K562 (cell line): ENCODE measurements at regions not wholly inside any gene's neighbourhood (a gene's known extent, or its start where the extent isn't known, plus 50 kb on each side); places are given as distances from the start of the nearest gene placed in this dataset.

ENCODE experiments used
- BACH1 ChIP-seq: fragments of 200-800 bp; sonication (Bioruptor generic); IDR thresholded peaks from 2 replicates; pipeline ENCODE4 v1.6.1; 2016; ENCODE audit warnings: missing genetic modification characterization, missing compliant biosample characterization
- BCLAF1 ChIP-seq, 2 experiments: fragments of 450-650 bp in 1 of 2; IDR thresholded peaks; 2 replicates each; pipeline ENCODE4 v1.6.1; 2011 to 2017; ENCODE audit warnings: low read depth in 2 of 2, antibody characterized with exemption in 1 of 2, borderline replicate concordance in 1 of 2, low read length in 1 of 2, mild to moderate bottlenecking in 1 of 2, mixed read lengths in 1 of 2; ENCODE audit not compliant: control insufficient read depth in 1 of 2
- MTA1 ChIP-seq: fragments of 450-650 bp; IDR thresholded peaks from 2 replicates; pipeline ENCODE4 v1.6.1; 2017; ENCODE audit warnings: borderline replicate concordance
- TOE1 ChIP-seq, 2 experiments: fragments of 450-650 bp in 1 of 2; sonication (generic) in 1 of 2; formaldehyde crosslinking in 1 of 2; IDR thresholded peaks; 2 replicates each; pipeline versions ENCODE4 v1.7.1 to v1.8.0; 2016 to 2022; ENCODE audit warnings: borderline replicate concordance in 2 of 2, mild to moderate bottlenecking in 2 of 2, antibody characterized with exemption in 1 of 2, inconsistent platforms in 1 of 2, low read depth in 1 of 2, missing genetic modification reagents in 1 of 2, moderate library complexity in 1 of 2
- ZSCAN29 ChIP-seq: fragments of 450-650 bp; IDR thresholded peaks from 2 replicates; pipeline ENCODE4 v1.6.1; 2017
- TF ChIP-seq, protein P1 (sequence below): fragments of 450-650 bp; formaldehyde crosslinking; IDR thresholded peaks from 2 replicates; pipeline ENCODE4 v1.4.0; 2022; ENCODE audit warnings: mild to moderate bottlenecking, moderate library complexity

DNA sequence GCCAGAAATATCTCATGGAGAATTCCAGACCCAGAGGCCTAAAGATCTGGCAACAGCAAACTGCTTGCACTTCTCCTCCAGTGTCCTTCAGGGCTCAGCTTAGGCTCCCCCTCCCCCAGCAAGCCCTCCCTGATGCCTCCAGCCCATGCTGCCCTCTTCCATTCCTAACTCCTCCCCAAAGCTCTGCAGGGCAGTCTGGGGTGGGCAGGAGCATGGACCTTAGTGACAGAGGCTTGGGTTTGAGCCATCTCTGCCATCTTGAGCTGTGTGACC lies 436.8 kb downstream of the PTPRU start:
- TF ChIP-seq MTA1 (no peak), BACH1 (tag) (no peak), ZSCAN29 (no peak), TOE1 (IDR thresholded peaks at IDR 0.05; ENCODE audit: borderline replicate concordance) (no peak), TOE1 (CRISPR knock-in tag; IDR thresholded peaks at IDR 0.05; ENCODE audit: borderline replicate concordance, low read depth) (no peak), BCLAF1 (IDR thresholded peaks at IDR 0.05; ENCODE audit: borderline replicate concordance in 1 of 2, control insufficient read depth in 1 of 2, low read depth in 2 of 2, low read length in 1 of 2) (no peak)
- TF ChIP-seq, protein P1, sequence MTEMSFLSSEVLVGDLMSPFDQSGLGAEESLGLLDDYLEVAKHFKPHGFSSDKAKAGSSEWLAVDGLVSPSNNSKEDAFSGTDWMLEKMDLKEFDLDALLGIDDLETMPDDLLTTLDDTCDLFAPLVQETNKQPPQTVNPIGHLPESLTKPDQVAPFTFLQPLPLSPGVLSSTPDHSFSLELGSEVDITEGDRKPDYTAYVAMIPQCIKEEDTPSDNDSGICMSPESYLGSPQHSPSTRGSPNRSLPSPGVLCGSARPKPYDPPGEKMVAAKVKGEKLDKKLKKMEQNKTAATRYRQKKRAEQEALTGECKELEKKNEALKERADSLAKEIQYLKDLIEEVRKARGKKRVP (CRISPR knock-in tag): no peak
